ENCODE measurements at regions not wholly inside any gene's neighbourhood (a gene's known extent, or its start where the extent isn't known, plus 50 kb on each side); places are given as distances from the start of the nearest gene placed in this dataset.

GRCh38 chr1:147473733-147474049 is 67.6 kb upstream of the BCL9 start:
- Mint-ChIP-seq H3K27ac (no peak overlapping the region), H3K27me3 (peaks cover 34% of the 10 kb centered on the region), H3K4me3 (no peak overlapping the region), H3K4me1 (ENCODE audit: low read depth) (no peaks in the 10 kb centered on the region), H3K9me3 (no peaks in the 10 kb centered on the region), H3K36me3 (ENCODE audit: low read depth) (no peaks in the 10 kb centered on the region)
- intact Hi-C loops (cut with DNase I, micrococcal nuclease) = no loop called here
- ChIA-PET CTCF (no interaction called here), POLR2A (no interaction called here)
- H3K4me3 ChIP-seq (ENCODE audit: low read length) = no peak overlapping the region
- H3K4me1 ChIP-seq (ENCODE audit: insufficient read depth, low read length) = no peaks in the 10 kb centered on the region
- peaks cover 0 to 3% of the 10 kb centered on the region in 2 experiments for H3K9me3 ChIP-seq (ENCODE audit: control insufficient read depth in 1 of 2, insufficient read depth in 1 of 2, low read length in 2 of 2)
- DNase-seq = no peak
- peaks cover 11 to 13% of the 10 kb centered on the region in 2 experiments for H3K27me3 ChIP-seq (ENCODE audit: control insufficient read depth in 1 of 2, insufficient read depth in 2 of 2, low read length in 2 of 2)
- no peak for ATAC-seq (ENCODE audit: poor library complexity)
- no peak for TF ChIP-seq CTCF (IDR thresholded peaks at IDR 0.05)
- H3K27ac ChIP-seq (ENCODE audit: low read depth in 1 of 2, low read length in 2 of 2) = no peak overlapping the region
- no peaks in the 10 kb centered on the region for H3K36me3 ChIP-seq (ENCODE audit: insufficient read depth, low read length)

GRCh38 chr1:147475488-147475887 is 65.8 kb upstream of the BCL9 start:
- no peak overlapping the region for H3K27ac ChIP-seq (ENCODE audit: low read depth in 1 of 2, low read length in 2 of 2)

GRCh38 chr1:147478521-147478920 is 62.8 kb upstream of the BCL9 start:
- no peaks in the 10 kb centered on the region for H3K9me3 Mint-ChIP-seq
- Histone ChIP-seq H3K4me3 (ENCODE audit: low read length) (no peak overlapping the region), H3K27me3 (ENCODE audit: control insufficient read depth in 1 of 2, insufficient read depth in 2 of 2, low read length in 2 of 2) (peaks cover 2 to 8% of the 10 kb centered on the region in 2 experiments), H3K36me3 (ENCODE audit: insufficient read depth, low read length) (no peaks in the 10 kb centered on the region), H3K27ac (ENCODE audit: low read depth in 1 of 2, low read length in 2 of 2) (no peak overlapping the region), H3K4me1 (ENCODE audit: insufficient read depth, low read length) (no peaks in the 10 kb centered on the region), H3K9me3 (ENCODE audit: control insufficient read depth in 1 of 2, insufficient read depth in 1 of 2, low read length in 2 of 2) (no peaks in the 10 kb centered on the region)
- peaks cover 37% of the 10 kb centered on the region for H3K27me3 Mint-ChIP-seq
- intact Hi-C loops (cut with DNase I, micrococcal nuclease) = no loop called here
- POLR2A ChIA-PET = no interaction called here
- no peak overlapping the region for H3K27ac Mint-ChIP-seq
- CTCF ChIA-PET = no interaction called here
- no peak for ATAC-seq (ENCODE audit: poor library complexity)
- no peaks in the 10 kb centered on the region for H3K4me1 Mint-ChIP-seq (ENCODE audit: low read depth)
- DNase-seq = no peak
- no peak overlapping the region for H3K4me3 Mint-ChIP-seq
- no peak for TF ChIP-seq CTCF (IDR thresholded peaks at IDR 0.05)
- no peaks in the 10 kb centered on the region for H3K36me3 Mint-ChIP-seq (ENCODE audit: low read depth)

More at GRCh38 chr1:147475488-147475887, 65.8 kb upstream of the BCL9 start:
- intact Hi-C loops (cut with DNase I, micrococcal nuclease) = no loop called here
- peaks cover 2% of the 10 kb centered on the region in 2 experiments for H3K27me3 ChIP-seq (ENCODE audit: control insufficient read depth in 1 of 2, insufficient read depth in 2 of 2, low read length in 2 of 2)
- POLR2A ChIA-PET = no interaction called here
- Mint-ChIP-seq H3K4me1 (ENCODE audit: low read depth) (no peaks in the 10 kb centered on the region), H3K27me3 (peaks cover 38% of the 10 kb centered on the region), H3K36me3 (ENCODE audit: low read depth) (no peaks in the 10 kb centered on the region), H3K27ac (no peak overlapping the region), H3K9me3 (no peaks in the 10 kb centered on the region), H3K4me3 (no peak overlapping the region)
- CTCF ChIA-PET = interaction anchor here (0.8 kb wide), 1 partner anchor 9 kb away, joined by 3 read pairs; no protein-coding TSS in a partner anchor
- ATAC-seq (ENCODE audit: poor library complexity) = no peak
- H3K36me3 ChIP-seq (ENCODE audit: insufficient read depth, low read length) = no peaks in the 10 kb centered on the region
- no peaks in the 10 kb centered on the region for H3K9me3 ChIP-seq (ENCODE audit: control insufficient read depth in 1 of 2, insufficient read depth in 1 of 2, low read length in 2 of 2)
- no peak for TF ChIP-seq CTCF (IDR thresholded peaks at IDR 0.05)
- DNase-seq = no peak
- H3K4me3 ChIP-seq (ENCODE audit: low read length) = no peak overlapping the region
- H3K4me1 ChIP-seq (ENCODE audit: insufficient read depth, low read length) = no peaks in the 10 kb centered on the region

Measured in CD4-positive, alpha-beta T cell (primary cell).